ENCODE measurements at regions not wholly inside any gene's neighbourhood (a gene's known extent, or its start where the extent isn't known, plus 50 kb on each side); places are given as distances from the start of the nearest gene placed in this dataset.

DNA sequence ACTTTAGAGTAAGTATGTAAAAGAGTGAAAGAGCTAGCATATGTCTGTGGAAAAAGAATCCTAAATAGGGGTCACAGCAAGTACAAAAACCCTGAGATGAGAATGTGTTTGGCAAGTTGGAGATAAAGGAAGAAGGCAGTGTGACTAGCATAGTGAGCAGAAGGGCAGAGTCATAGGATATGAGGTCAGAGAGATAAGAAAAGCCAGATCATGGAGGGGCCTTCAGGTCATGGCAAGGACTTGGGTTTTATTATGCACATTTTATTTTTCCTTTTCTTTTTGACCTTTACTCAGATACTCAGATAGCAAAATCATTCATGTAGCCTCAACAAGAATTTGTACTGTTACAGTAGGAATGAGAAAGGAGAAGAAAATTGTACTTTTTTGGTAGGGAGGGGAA is 138.0 kb downstream of the GJA1 start:
- TF ChIP-seq, protein P1, sequence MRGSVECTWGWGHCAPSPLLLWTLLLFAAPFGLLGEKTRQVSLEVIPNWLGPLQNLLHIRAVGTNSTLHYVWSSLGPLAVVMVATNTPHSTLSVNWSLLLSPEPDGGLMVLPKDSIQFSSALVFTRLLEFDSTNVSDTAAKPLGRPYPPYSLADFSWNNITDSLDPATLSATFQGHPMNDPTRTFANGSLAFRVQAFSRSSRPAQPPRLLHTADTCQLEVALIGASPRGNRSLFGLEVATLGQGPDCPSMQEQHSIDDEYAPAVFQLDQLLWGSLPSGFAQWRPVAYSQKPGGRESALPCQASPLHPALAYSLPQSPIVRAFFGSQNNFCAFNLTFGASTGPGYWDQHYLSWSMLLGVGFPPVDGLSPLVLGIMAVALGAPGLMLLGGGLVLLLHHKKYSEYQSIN (CRISPR knock-in tag; IDR thresholded peaks at IDR 0.05; ENCODE audit: borderline replicate concordance), result no peak
- TF ChIP-seq ZC3H13 (CRISPR knock-in tag; IDR thresholded peaks at IDR 0.05) (no peak), ZNF724P (CRISPR knock-in tag; IDR thresholded peaks at IDR 0.05; ENCODE audit: borderline replicate concordance) (no peak), SIX1 (CRISPR knock-in tag; IDR thresholded peaks at IDR 0.05; ENCODE audit: borderline replicate concordance) (no peak), ZNF572 (CRISPR knock-in tag; IDR thresholded peaks at IDR 0.05) (no peak), GATA4 (IDR thresholded peaks at IDR 0.05; ENCODE audit: borderline replicate concordance, low read depth) (no peak), TRIM24 (CRISPR knock-in tag; IDR thresholded peaks at IDR 0.05) (no peak)
- TF ChIP-seq, protein P2, sequence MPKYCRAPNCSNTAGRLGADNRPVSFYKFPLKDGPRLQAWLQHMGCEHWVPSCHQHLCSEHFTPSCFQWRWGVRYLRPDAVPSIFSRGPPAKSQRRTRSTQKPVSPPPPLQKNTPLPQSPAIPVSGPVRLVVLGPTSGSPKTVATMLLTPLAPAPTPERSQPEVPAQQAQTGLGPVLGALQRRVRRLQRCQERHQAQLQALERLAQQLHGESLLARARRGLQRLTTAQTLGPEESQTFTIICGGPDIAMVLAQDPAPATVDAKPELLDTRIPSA (CRISPR knock-in tag; IDR thresholded peaks at IDR 0.05; ENCODE audit: borderline replicate concordance), result no peak
- Histone ChIP-seq H3K27ac (ENCODE audit: extremely low read length, insufficient read depth, low read length) (no peak overlapping the region), H3K4me1 (ENCODE audit: insufficient read depth, low read length) (no peaks in the 10 kb centered on the region), H3K9ac (ENCODE audit: insufficient read depth, low read depth, low read length) (no peak overlapping the region), H3K36me3 (replicated peaks in 1 of 2; ENCODE audit: control insufficient read depth in 1 of 2, insufficient read depth in 2 of 2, low read length in 2 of 2) (no peaks in the 10 kb centered on the region), H3K79me2 (ENCODE audit: insufficient read depth, low read length) (no peaks in the 10 kb centered on the region), H3K27me3 (ENCODE audit: control insufficient read depth in 1 of 2, insufficient read depth in 2 of 2, low read length in 2 of 2) (no peaks in the 10 kb centered on the region), H3K4me2 (ENCODE audit: low read depth, low read length) (no peak overlapping the region), H3K4me3 (replicated peaks in 1 of 3; ENCODE audit: insufficient read depth in 1 of 3, low read depth in 2 of 3, low read length in 3 of 3) (no peak overlapping the region), H2AFZ (ENCODE audit: low read length) (no peak overlapping the region), H3K9me3 (ENCODE audit: low read length) (no peaks in the 10 kb centered on the region), H4K20me1 (ENCODE audit: insufficient read depth, low read length) (no peaks in the 10 kb centered on the region)
- ChIA-PET POLR2A (no interaction called here), CTCF (ENCODE audit: low intra/inter-chr PET ratio, low total read pairs) (no interaction called here)
- no TSS peak for BruUV-seq (replicated peaks)
- DNase-seq (ENCODE audit: low spot score), result no peak
- intact Hi-C loops (cut with micrococcal nuclease; ENCODE audit: unreplicated experiment) (no loop called here), in situ Hi-C loops (cut with HindIII; ENCODE audit: extremely low pct_ligation_motif_present, low pct_unique_long_range_greater_than_20kb) (no loop called here)
- no peak for FAIRE-seq
- ATAC-seq, result no peak

DNA sequence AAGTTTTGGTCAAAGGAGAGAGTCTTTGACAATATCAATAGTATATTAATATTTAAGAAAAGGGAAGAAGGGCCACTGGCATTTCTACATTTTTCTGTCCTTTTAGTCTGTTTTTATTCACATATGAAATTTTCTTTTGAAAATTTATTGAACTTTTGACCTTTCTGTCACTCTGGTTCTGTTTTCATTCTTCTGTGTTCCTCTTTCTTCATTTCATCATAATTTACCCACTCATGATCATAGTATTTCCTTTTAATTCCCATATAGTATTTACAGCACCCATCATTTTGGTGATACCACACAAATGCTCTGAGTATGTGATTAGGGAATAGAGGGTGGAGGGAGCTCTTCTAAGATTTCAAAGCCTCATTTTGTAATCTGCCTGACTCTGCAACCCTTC is 142.8 kb downstream of the GJA1 start:
- intact Hi-C loops (cut with micrococcal nuclease; ENCODE audit: unreplicated experiment) (no loop called here), in situ Hi-C loops (cut with HindIII; ENCODE audit: extremely low pct_ligation_motif_present, low pct_unique_long_range_greater_than_20kb) (no loop called here)

More for the DNA sequence above, 142.8 kb downstream of the GJA1 start:
- H3K9me3 ChIP-seq (ENCODE audit: low read length), result no peaks in the 10 kb centered on the region
- no peak for FAIRE-seq
- H2AFZ ChIP-seq (ENCODE audit: low read length), result no peak overlapping the region
- no TSS peak for BruUV-seq (replicated peaks)
- DNase-seq (ENCODE audit: low spot score), result no peak
- CTCF ChIA-PET (ENCODE audit: low intra/inter-chr PET ratio, low total read pairs), result no interaction called here
- TF ChIP-seq RFX3 (CRISPR knock-in tag; IDR thresholded peaks at IDR 0.05) (no peak), HOXA7 (CRISPR knock-in tag; IDR thresholded peaks at IDR 0.05) (no peak), SMYD3 (CRISPR knock-in tag; IDR thresholded peaks at IDR 0.05) (no peak), ZNF101 (CRISPR knock-in tag; IDR thresholded peaks at IDR 0.05; ENCODE audit: borderline replicate concordance, low read depth) (no peak), RFX1 (IDR thresholded peaks at IDR 0.05) (no peak)
- TF ChIP-seq, protein P3, sequence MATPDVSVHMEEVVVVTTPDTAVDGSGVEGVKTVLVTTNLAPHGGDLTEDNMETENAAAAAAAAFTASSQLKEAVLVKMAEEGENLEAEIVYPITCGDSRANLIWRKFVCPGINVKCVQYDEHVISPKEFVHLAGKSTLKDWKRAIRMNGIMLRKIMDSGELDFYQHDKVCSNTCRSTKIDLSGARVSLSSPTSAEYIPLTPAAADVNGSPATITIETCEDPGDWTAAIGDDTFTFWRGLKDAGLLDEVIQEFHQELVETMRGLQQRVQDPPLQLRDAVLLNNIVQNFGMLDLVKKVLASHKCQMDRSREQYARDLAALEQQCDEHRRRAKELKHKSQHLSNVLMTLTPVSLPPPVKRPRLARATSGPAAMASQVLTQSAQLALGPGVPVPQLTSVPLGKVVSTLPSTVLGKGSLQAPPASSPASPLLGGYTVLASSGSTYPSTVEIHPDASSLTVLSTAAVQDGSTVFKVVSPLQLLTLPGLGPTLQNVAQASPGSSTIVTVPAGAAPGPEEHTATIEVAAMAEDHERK (CRISPR knock-in tag; IDR thresholded peaks at IDR 0.05; ENCODE audit: low read depth), result no peak
- TF ChIP-seq, protein P4, sequence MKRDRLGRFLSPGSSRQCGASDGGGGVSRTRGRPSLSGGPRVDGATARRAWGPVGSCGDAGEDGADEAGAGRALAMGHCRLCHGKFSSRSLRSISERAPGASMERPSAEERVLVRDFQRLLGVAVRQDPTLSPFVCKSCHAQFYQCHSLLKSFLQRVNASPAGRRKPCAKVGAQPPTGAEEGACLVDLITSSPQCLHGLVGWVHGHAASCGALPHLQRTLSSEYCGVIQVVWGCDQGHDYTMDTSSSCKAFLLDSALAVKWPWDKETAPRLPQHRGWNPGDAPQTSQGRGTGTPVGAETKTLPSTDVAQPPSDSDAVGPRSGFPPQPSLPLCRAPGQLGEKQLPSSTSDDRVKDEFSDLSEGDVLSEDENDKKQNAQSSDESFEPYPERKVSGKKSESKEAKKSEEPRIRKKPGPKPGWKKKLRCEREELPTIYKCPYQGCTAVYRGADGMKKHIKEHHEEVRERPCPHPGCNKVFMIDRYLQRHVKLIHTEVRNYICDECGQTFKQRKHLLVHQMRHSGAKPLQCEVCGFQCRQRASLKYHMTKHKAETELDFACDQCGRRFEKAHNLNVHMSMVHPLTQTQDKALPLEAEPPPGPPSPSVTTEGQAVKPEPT (CRISPR knock-in tag; IDR thresholded peaks at IDR 0.05; ENCODE audit: low read depth), result no peak
- H4K20me1 ChIP-seq (ENCODE audit: insufficient read depth, low read length), result no peaks in the 10 kb centered on the region
- no peaks in the 10 kb centered on the region for H3K4me1 ChIP-seq (ENCODE audit: insufficient read depth, low read length)
- H3K9ac ChIP-seq (ENCODE audit: insufficient read depth, low read depth, low read length), result no peak overlapping the region
- H3K27ac ChIP-seq (ENCODE audit: extremely low read length, insufficient read depth, low read length), result no peak overlapping the region
- no peak overlapping the region for H3K4me3 ChIP-seq (replicated peaks in 1 of 3; ENCODE audit: insufficient read depth in 1 of 3, low read depth in 2 of 3, low read length in 3 of 3)
- H3K27me3 ChIP-seq (ENCODE audit: control insufficient read depth in 1 of 2, insufficient read depth in 2 of 2, low read length in 2 of 2), result no peaks in the 10 kb centered on the region
- no peak overlapping the region for H3K4me2 ChIP-seq (ENCODE audit: low read depth, low read length)
- POLR2A ChIA-PET, result no interaction called here
- no peak for ATAC-seq
- H3K79me2 ChIP-seq (ENCODE audit: insufficient read depth, low read length), result no peaks in the 10 kb centered on the region
- H3K36me3 ChIP-seq (replicated peaks in 1 of 2; ENCODE audit: control insufficient read depth in 1 of 2, insufficient read depth in 2 of 2, low read length in 2 of 2), result no peaks in the 10 kb centered on the region
